ENCODE measurements at regions not wholly inside any gene's neighbourhood (a gene's known extent, or its start where the extent isn't known, plus 50 kb on each side); places are given as distances from the start of the nearest gene placed in this dataset.

DNA sequence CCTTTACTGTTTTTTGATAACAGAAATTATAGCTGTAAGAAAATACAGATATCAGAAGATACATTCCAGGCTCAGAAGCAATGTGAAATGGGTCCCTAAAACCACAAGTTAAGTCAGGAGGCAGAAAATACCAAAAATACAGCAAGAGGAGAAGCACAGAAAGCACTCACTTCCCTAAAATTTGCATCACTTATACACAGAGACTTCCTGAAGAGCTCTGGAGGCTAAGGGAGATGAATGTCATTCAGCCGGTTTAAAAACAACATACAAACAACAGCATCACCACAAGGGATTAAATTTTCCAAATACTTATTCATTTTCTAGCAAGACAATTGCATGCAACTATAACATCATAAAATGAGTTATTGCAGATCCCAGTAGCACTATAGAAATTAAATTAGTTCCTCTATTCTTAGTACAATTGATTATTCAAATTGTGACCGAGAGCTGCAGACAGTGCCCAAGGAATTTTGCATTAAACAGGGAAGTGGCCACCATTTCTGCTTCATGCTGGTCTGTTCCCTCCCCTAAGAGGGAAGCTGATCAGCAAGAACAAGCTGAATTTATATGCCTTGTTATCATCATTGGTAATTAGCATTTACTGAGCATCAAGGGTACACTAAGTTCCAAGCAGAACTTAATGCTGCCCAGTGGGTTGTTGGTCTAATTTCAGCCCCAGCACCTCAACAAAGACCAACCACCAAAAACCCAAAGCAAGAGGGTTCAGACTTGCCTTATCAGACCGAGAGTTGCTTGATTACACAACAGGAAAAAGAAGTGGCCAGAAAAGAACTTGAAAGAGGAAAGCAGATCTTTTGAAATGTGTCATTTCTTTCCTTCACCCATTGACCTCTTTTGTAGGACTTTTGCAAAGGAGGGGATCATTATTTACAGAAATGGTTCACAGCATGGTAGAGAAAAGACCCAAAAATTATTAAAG is 140.7 kb downstream of the KCTD12 start:
- no peak for DNase-seq

DNA sequence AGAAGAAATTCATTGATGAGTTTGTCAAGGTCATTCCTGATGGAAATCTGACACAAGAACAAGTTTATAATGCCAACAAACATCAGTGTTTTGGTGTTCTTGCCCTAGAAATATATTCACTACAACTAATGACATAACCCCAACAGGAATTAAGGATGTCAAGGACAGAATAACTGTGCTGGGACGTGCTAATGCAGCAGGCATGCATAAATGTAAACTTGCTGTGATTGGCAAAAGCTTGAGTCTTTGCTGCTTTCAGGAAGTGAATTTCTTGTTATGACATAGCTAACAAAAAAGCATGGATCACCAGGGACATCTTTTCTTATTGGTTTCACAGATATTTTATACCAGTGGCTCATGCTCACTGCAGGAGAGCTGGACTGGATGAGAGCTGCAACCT is 144.6 kb downstream of the KCTD12 start:
- no peak for DNase-seq

- DNase-seq = no peak
Observed at GRCh38 chr13:76741046-76741445, 145.2 kb downstream of the KCTD12 start.

GRCh38 chr13:76738616-76739015 is 147.6 kb downstream of the KCTD12 start:
- DNase-seq = no peak

DNA sequence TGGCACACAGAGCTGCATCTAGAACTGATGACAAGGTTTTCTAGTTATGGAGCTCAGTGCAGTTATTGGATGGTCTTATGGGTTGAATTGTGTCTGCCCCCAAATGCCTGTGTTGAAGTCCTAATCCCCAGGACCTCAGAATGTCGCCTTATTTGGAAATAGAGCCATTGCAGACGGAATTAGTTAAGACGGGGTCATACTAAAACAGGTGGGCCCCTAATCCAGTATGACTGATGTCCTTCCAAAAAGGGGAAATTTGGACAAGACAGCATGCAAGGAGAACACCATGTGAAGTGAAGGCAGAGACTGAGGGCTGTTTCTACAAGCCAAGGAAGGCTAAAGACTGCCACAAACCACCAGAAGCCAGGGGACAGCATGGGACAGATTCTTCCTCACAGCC is 148.7 kb downstream of the KCTD12 start:
- DNase-seq = no peak

GRCh38 chr13:76735641-76736040 is 150.6 kb downstream of the KCTD12 start:
- DNase-seq = no peak

DNA sequence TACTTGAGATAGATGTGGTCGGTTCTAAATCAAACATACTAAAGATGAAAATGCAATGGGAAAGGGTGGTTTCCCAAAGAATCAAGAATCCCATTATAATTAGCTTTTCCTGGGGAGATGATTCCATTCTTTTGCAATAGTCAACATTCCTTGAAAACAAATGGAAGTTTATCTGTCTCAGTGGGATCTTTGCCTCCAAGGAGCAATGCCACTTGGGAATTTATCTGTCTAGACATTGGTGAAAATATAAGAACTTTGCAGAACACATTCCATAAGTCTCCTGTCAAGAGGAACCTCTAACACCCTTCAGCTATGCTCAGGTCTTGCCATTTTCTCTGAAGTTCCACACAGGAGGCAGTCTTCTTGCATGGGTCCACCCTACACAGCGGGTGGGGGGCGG is 152.5 kb downstream of the KCTD12 start:
- no peak for DNase-seq

DNA sequence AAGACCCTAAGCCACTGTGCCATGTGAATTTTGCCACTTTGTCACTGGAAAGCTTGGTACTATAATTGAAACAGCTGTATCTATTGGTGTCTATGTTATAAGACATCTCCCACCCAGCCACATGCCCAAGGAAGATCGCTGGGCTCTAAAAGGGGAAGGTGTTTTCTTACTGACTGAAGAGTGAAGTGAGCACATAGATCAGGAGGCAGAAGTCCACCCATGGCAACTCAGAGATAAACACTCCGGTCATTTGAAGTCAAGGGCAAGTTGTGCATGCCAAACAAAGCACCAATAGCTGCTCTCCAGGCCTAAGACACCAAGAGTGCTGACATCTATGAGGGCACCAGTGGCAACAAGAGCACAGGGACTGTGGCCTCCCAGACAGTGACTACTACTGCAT is 153.8 kb downstream of the KCTD12 start:
- DNase-seq = no peak

DNA sequence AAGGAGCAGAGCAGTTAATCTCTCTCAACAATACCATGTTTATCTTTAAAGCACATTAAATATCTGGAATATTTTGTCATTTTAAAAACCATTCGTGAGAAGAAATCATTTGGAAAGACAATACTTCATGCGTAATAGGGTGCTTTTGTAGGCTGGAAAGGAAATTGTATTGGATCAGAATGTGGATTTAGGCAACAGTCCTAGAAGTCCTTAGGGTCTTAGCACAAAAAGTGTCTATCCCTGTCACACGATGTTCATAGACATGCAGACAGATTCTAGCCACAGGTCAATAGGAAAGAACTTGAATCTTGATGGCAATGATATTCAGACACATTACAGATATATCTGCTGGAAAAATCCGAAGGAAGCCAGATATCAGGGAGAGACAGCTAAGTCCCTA is 156.0 kb downstream of the KCTD12 start:
- no peak for DNase-seq

- DNase-seq = no peak
Observed at GRCh38 chr13:76729691-76730090, 156.5 kb downstream of the KCTD12 start.

GRCh38 chr13:76725896-76726295 is 160.3 kb downstream of the KCTD12 start:
- no peak for DNase-seq

GRCh38 chr13:76725211-76725610 is 161.0 kb downstream of the KCTD12 start:
- DNase-seq = no peak

DNA sequence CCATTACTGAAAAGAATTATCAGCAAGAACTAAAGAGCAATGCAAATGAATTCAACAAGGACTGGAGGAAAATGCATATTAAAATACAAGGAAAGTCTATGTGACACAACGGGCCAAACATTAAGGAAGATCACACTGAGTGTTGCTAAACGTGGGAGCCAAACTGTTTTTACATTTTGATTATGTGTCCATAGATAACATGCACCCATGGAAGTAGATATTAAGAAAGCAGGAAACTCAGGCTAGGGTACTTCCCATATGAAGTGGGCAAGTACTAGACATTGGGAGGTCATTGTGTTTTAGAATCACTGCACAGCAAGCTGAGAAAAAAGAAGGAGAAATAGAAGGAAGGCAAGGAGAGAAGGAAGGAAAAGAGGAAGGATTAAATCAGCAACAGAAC is 161.8 kb downstream of the KCTD12 start:
- DNase-seq = no peak

DNA sequence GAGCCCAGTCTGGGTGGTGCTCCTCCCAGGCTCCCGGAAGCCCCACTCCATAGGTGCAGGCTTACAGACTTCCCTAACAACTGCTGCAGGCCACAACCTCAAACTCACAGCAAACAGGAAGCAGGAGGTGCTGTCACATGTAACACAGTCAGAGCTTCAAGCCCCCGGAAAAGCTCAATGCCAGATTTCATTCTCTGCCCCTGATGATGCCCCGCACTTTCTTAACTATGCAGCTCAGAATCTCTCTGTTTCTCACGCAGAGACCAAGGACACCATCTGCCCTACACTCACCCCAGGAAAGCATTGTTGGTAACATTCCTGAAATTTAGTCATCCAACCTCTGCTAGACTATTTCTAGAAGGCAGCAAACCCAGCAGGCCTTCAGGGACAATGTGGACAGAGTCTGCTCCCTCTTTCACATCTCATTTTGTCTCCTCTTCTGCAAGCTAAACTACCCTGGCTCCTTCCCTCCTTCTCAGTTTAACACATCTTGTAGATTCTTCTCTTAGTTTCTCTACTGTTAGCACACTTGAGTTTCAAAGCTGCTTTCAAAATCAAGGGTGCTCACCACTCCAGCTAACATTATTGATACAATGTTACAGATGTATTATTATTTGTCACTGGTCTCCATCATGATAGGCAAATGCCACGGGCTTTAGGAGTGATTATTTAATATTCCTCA is 162.5 kb downstream of the KCTD12 start:
- DNase-seq = no peak

GRCh38 chr13:76722782-76723181 is 163.4 kb downstream of the KCTD12 start:
- DNase-seq = no peak

- DNase-seq = no peak
Observed at GRCh38 chr13:76720821-76721220, 165.4 kb downstream of the KCTD12 start.

GRCh38 chr13:76720416-76720815 is 165.8 kb downstream of the KCTD12 start:
- no peak for DNase-seq

DNA sequence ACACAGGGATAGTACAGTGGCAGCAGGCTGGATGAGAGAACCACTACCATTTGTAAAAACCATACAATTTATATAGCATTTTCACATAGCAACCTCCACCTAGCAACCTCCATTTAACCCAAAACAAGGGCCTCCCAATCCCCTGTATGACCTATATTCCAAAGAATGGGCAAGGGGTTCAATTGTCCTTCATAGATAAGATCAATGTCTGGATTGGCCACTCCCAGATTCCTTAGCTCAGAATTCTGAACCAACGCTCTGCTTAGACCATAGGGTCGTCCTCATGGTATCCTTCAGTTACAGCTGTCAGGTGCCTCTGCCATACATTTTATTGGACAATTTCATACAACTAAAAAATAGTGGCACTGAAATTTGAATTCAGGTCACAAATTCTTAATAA is 166.2 kb downstream of the KCTD12 start:
- no peak for DNase-seq

DNA sequence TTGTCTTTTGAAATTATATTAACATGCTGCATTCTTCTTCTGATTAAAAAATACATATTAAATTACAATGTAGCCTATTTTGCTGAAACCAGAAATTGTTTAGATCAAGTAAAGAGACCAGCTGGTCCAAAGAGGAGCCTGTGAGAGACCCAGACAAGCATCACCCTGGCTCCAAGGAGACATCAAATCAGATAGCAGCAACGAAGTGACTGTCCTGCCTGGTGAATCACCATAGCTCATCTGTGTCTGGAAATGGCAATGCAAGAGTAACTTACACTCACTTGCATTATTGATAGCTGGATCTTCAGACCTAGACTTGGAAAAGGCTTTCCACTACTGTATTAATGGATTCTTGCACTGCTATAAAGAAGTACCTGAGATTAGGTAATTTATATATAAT is 169.1 kb downstream of the KCTD12 start:
- no peak for DNase-seq

- DNase-seq = no peak
Observed at GRCh38 chr13:76715621-76716020, 170.6 kb downstream of the KCTD12 start.

GRCh38 chr13:76715075-76715474 is 171.1 kb downstream of the KCTD12 start:
- DNase-seq = no peak

- DNase-seq = no peak
Observed at GRCh38 chr13:76713280-76713679, 172.9 kb downstream of the KCTD12 start.

DNA sequence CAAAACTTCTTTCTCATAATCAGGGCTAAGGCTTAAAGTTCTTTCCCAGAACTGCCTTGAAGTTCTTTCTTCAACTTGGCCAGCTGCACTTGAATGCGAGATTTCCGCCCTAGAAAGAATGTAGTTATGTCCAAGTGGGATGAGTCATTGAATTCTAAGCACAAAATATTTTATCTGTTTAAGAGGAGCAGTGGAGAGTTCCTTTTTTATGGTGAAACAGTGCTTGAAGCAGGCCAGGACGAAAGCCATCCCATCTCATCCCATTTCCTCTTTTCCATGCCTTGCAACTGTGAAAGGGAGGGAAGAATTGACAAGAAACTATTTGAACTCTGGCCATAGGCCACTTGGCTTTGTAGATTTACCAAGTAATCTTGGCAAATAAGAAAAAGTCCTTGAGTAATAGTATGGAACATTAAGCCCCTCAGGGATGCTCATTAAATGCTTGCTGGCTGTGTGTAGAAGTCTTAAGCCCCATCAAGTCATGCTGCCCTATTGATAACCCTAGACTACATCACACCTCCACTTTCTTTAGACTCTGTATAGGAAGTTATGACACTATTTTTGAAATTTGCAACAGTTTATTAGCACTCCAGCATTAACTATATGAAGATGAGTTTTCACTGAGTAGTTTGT is 174.5 kb downstream of the KCTD12 start:
- DNase-seq = no peak

GRCh38 chr13:76709851-76710250 is 176.4 kb downstream of the KCTD12 start:
- DNase-seq = no peak

Measured in DMS79 (cell line).